HG02571 (cell line): ENCODE measurements at regions not wholly inside any gene's neighbourhood (a gene's known extent, or its start where the extent isn't known, plus 50 kb on each side); places are given as distances from the start of the nearest gene placed in this dataset.

Source experiments
- ATAC-seq: cut with Tn5 transposase; IDR thresholded peaks from one replicate; pipeline ENCODE4 v1.9.1; 2021; ENCODE audit warnings: mild to moderate bottlenecking, moderate library complexity; ENCODE audit not compliant: unreplicated experiment

DNA sequence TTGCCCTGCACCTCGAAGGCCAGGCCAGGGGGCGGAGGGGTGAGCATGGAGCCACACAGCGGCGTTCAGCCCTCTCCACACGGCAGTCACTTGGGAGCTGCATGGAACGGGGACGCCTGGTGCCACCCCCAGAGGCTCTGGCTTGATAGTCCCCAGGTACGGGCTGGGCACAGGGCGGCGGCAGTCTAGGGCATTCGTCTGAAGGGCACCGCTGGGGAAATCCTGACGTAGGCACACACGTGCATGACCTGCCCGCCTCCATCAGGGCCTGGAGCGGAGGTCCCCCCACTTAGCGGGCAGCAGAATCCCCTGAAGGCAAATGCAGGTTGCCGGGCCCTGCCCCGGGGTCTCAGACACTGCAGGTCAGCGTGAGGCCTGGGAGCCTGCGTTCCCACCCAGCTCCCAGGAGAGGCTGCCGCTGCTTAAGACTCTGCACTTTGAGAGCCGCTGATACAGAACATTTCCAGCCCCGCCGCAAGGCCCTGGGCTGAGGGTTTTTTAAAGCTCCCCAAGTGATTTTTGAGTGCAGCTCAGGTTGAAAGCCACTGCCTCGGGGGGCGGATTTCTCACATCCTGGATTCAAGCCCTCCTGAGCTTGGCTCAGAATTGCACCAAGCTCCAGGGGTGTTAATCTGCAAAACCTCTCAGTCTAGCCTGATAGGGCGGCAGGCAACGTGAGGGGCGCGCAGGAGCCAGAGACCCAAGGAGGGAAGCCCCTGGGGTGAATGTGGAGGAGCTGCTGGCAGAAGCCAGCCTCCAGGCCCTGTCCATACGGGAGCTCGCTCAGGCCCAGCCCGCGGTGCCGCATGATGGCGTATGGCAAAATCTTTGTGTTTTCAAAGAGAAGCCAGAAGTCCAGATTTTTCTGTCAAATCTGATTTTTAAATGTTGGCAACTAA, 182.3 kb upstream of the GSE1 start:
- ATAC-seq: no peak

GRCh38 chr16:85431431-85432124, 181.5 kb upstream of the GSE1 start:
- ATAC-seq: no peak

- ATAC-seq: no peak
Observed at GRCh38 chr16:85432606-85433005, 180.5 kb upstream of the GSE1 start.

GRCh38 chr16:85433477-85433876, 179.6 kb upstream of the GSE1 start:
- no peak for ATAC-seq

DNA sequence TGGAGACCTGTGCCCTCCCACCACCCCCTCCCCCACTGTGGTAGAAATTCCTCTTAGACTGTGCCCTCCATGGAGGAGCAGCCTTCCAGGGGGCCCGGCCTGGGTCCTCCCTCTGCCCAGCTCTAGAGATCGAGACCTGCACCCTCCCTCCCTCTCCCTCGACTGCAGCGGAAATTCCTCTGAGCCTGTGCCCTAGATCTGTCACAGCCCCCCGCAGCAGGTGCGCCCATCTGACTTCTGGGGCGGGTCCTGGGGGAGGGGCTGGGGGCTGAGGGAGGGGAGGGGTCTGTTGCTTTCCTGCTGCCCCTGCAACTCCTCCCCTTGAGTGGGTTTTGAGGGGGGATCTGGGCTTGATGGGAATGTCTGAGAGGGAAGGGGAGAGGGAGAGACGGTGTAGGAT, 177.8 kb upstream of the GSE1 start:
- ATAC-seq: no peak

DNA sequence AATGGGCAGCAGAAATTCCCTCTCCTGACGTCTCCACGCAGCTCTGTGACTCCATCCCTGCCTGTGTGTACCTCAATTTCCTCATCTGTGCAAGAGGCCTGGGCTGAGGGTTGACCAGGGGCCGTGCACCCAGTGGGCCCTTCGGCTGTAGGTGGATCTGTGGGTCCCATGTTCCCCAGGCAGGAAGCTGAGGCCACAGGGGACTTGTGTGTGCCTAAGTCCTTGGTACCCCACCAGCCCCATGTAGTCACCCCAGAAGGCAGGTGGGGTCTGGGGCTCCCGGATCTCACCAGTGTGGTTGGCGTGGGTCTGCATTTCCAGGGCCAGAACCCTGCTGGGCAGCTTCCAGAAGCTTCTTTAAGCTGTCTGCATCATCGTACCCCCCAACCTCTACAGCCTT, 177.4 kb upstream of the GSE1 start:
- ATAC-seq: no peak

DNA sequence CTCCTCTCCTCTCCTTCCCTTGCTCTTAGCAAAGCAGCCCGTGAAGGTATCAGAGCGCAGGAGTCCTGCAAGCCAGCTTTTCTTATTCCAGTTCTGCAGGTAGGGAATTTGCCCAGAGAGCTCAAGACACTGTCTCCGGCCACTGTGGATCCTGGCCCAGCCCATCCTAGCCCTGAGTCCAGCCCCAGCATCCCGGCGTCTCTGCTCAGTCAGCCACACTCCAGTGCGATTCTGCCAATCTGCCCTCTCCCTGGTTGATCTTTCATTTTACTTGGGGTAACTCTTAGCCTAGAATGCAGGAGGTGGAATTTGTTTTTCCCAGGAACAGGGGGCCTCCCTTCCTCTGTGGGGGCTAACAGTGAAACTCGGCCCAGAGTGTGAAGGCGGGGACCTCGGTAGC, 176.9 kb upstream of the GSE1 start:
- ATAC-seq: no peak

DNA sequence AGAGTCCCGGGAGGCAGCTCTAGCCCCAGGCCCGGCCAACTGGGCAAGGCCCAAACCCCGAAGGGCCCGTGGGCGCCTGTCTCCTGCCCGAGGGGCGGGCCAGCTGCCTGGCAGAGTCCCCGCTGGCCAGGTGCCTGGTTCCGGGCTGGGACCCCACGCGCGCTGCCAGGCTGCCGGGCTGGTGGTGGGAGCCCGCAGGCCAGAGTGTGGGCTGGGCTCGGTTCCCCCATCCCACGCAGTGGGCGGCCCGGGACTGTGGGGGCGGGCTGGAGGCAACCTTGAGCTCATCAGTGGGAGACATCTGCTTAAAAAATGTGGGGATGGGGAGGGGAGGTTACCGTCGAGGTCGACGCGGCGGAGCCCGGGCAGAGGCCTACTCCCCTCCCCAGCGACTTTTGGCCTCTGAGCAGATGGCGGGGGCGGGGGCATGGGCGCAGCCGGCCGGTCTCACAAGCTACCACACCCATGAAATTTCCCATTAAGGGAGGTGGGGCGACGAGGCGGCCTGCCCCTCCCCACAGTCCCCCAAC, 176.4 kb upstream of the GSE1 start:
- ATAC-seq: no peak

DNA sequence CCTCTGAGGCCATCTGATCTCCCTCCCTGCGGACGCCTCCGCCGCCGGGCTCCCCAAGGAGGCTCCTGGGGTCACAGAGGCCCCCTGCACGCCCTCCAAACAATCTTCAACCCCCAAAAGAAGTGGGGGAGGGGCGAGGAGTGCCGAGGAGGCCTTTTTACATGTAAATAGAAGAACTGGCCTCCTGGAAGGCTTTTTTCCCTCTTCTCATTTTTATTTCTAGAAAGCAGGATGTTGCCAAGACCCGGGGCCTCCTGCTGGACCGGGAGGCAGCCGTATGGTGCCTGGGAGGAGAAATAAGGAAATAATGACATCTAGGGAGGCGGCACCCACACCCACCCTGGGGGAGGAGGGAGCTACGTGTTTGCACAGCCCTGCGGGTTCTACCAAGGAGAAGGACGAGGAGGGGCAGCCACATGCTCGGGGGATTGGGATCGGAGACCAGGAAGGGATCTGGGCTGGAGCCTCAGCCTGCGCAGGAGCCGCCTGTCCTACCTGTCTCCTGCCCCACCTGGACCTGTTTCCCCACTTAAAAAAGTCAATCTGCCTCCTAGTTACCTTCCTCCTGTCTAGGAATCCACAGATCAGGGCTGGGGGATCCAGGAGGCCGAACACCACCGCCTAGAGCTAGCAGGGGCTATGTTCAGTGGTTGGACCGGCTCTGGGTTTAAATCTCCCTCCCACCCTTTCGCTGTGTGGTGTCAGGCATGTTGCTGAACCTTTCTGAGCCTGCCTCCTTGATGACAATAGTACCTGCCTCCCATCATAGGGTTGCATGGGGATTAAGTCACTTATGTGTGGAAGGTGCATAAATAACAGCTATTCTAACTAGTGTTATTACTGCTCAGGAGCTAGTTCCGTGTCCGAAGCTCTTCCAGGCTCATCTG, 175.7 kb upstream of the GSE1 start:
- ATAC-seq: no peak

- ATAC-seq: no peak
Observed at GRCh38 chr16:85438981-85439685, 174.0 kb upstream of the GSE1 start.

DNA sequence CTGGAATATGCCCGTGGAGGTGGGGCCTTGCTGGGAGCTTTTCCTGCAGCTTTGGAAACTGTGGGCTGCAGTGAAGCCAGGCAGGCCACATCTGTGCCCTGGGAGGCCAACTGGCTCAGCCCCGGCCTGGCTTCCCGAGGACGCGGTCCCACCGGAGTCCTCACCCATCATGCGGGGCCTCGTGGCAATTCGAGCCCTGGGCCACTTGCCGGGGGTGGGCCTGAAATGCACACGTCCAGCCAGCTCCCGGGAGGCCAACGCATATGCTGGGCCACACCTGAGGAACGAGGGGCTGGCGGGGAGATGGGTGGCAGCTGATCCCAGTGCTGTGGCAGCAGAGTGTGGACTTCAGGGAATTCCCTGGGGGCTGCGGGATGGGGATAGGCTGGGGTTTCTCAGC, 172.4 kb upstream of the GSE1 start:
- ATAC-seq: no peak

DNA sequence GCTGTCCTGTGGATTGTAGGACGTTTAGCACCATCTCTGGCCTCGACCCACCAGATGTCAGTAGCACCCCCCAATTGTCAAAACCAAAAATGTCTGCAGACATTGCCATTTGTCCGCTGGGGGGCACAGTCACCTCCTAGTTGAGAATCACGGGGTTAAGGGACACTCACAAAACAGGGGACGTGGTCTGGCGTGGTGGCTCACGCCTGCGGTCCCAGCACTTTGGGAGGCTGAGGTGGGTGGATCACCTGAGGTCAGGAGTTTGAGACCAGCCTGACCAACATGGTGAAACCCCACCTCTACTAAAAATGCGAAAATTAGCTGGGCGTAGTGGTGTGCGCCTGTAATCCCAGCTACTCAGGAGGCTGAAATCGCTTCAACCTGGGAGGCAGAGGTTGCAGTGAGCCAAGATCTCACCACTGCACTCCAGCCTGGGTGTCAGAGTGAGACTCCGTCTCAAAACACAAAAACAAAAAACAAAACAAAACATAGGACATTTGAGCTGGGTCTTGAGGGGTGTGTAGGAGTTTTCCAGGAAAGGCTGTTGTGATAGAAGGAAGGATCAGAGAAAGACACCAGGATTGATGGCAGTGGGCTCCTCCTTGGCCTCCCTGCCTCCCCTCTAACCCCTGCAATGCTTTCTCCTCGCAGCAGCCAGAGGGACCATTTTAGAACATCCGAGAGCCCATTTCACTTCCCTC, 171.8 kb upstream of the GSE1 start:
- ATAC-seq: no peak

- no peak for ATAC-seq
Observed at GRCh38 chr16:85441890-85442670, 171.0 kb upstream of the GSE1 start.

- ATAC-seq: no peak
Observed at GRCh38 chr16:85443116-85443515, 170.0 kb upstream of the GSE1 start.

GRCh38 chr16:85443531-85443930, 169.6 kb upstream of the GSE1 start:
- no peak for ATAC-seq

- no peak for ATAC-seq
Observed at GRCh38 chr16:85445064-85445778, 167.9 kb upstream of the GSE1 start.

- ATAC-seq: no peak
Observed at GRCh38 chr16:85445779-85446222, 167.3 kb upstream of the GSE1 start.

DNA sequence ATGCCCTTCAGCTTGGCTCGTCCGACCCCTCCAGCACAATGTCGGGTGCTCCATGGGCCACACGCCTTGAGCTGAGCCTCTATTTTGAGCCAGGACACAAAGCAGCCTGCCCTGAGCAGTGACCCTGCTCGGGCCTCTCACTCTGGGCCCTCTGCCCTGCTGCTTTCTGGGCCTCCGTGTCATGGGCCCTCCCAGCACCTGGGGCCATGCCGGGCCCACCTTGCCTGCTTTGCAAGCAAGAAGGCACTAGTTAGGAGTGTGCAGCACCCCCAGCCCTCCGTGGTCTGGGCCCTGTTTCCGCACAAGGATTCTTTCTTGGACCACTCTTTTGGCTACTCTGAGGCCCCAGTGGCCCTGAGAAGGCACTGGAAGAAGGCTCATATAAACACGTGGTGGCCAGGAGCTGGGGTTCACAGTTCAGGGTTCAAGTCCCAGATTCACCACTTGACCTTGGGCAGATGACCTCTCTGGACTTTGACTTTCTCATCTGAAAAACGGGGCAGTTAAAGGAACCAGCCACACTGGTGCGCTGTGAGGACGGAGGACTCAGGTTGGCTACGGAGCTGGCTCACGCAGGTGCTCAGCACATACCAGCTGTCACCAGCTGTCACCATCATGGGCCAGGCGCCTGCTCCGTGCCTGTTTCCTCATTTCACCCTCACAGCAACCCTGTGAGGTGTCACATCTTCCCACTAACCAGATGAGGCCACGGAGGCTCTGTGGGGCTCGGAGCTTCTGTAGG, 166.0 kb upstream of the GSE1 start:
- ATAC-seq: no peak
